H1 (cell line): ENCODE measurements at regions not wholly inside any gene's neighbourhood (a gene's known extent, or its start where the extent isn't known, plus 50 kb on each side); places are given as distances from the start of the nearest gene placed in this dataset.

Source experiments
- CTCF ChIA-PET: fragments of 300-600 bp; sonication (Branson Sonifier 250); formaldehyde crosslinking; loops from one replicate; lab custom pipeline; 2021; ENCODE audit not compliant: partially characterized antibody; lab: Charles Lee
- POLR2A ChIA-PET: fragments of 300-600 bp; sonication (Branson Sonifier 250); formaldehyde crosslinking; loops from one replicate; lab custom pipeline; 2021; ENCODE audit warnings: inconsistent platforms; ENCODE audit not compliant: partially characterized antibody; lab: Charles Lee
- DNase-seq, 2 experiments: peaks; one replicate each; pipeline versions ENCODE4 v3.0.0 to v3.0.0-alpha.2; 2010 to 2022; ENCODE audit warnings: low spot score in 2 of 2, low read depth in 1 of 2, mixed read lengths in 1 of 2
- FAIRE-seq: peaks from 2 replicates; lab custom pipeline; 2011; peaks lifted over from hg19 to GRCh38; lab: Jason Lieb, UNC
- H2AFZ ChIP-seq: 2 replicates; pipeline ENCODE4 v1.8.1; 2012; ENCODE audit warnings: low read length, inconsistent platforms
- H2AK5ac ChIP-seq: 2 replicates; pipeline ENCODE4 v1.6.1; 2013; ENCODE audit warnings: low read depth, low read length
- H2BK120ac ChIP-seq: replicated peaks from 2 replicates; pipeline ENCODE3; 2013; ENCODE audit warnings: low read depth, low read length, inconsistent platforms
- H2BK12ac ChIP-seq: 2 replicates; pipeline ENCODE4 v1.6.1; 2013; ENCODE audit warnings: low read depth, low read length
- H2BK15ac ChIP-seq: 2 replicates; pipeline ENCODE4 v1.6.1; 2013; ENCODE audit warnings: low read length
- H2BK20ac ChIP-seq: 2 replicates; pipeline ENCODE4 v1.6.1; 2013; ENCODE audit warnings: low read length
- H2BK5ac ChIP-seq: 2 replicates; pipeline ENCODE4 v1.6.1; 2013; ENCODE audit warnings: low read depth, low read length
- H3K14ac ChIP-seq: 2 replicates; pipeline ENCODE4 v1.6.1; 2013; ENCODE audit warnings: inconsistent platforms; ENCODE audit not compliant: insufficient read length
- H3K18ac ChIP-seq: 2 replicates; pipeline ENCODE4 v1.6.1; 2013; ENCODE audit warnings: low read length; ENCODE audit errors: extremely low read depth
- H3K23ac ChIP-seq: 2 replicates; pipeline ENCODE4 v1.6.1; 2013; ENCODE audit warnings: inconsistent platforms; ENCODE audit not compliant: insufficient read length
- H3K23me2 ChIP-seq: 2 replicates; pipeline ENCODE4 v1.6.1; 2013; ENCODE audit warnings: low read depth, low read length
- H3K27ac ChIP-seq: 2 replicates; pipeline ENCODE4 v1.6.1; 2011; ENCODE audit warnings: low read depth, low read length, inconsistent platforms
- H3K27me3 ChIP-seq, 4 experiments: replicated peaks in 1 of 4; 1 replicate in 1 of 4; 2 replicates in 3 of 4; pipeline versions ENCODE4 v1.6.1 to v1.8.1; 2011 to 2013; ENCODE audit warnings: low read length in 3 of 4, mild to moderate bottlenecking in 3 of 4, inconsistent platforms in 2 of 4, mixed read lengths in 2 of 4, moderate library complexity in 1 of 4; ENCODE audit not compliant: control insufficient read depth in 3 of 4, insufficient read depth in 3 of 4; ENCODE audit errors: extremely low read depth in 1 of 4
- H3K36me3 ChIP-seq, 4 experiments: 2 replicates each; pipeline versions ENCODE4 v1.6.1 to v1.8.1; 2011 to 2013; ENCODE audit warnings: mild to moderate bottlenecking in 4 of 4, low read length in 3 of 4, moderate library complexity in 2 of 4, control low read depth in 1 of 4, inconsistent platforms in 1 of 4; ENCODE audit not compliant: insufficient read depth in 4 of 4, control insufficient read depth in 2 of 4
- H3K4ac ChIP-seq: replicated peaks from 2 replicates; pipeline ENCODE3; 2013; ENCODE audit warnings: low read length, low read depth, mixed read lengths, inconsistent platforms; ENCODE audit not compliant: insufficient read length
- H3K4me1 ChIP-seq, 4 experiments: replicated peaks in 1 of 4; 1 replicate in 1 of 4; 2 replicates in 3 of 4; pipeline versions ENCODE4 v1.6.1 to v1.8.1; 2011 to 2013; ENCODE audit warnings: low read length in 3 of 4, inconsistent platforms in 2 of 4, mixed read lengths in 1 of 4; ENCODE audit not compliant: insufficient read depth in 4 of 4, control insufficient read depth in 3 of 4
- H3K4me2 ChIP-seq, 2 experiments: 2 replicates each; pipeline versions ENCODE4 v1.6.1 to v1.8.1; 2011 to 2013; ENCODE audit warnings: low read depth in 2 of 2, low read length in 2 of 2, control low read depth in 1 of 2, inconsistent platforms in 1 of 2, mild to moderate bottlenecking in 1 of 2; ENCODE audit not compliant: insufficient read depth in 1 of 2
- H3K4me3 ChIP-seq, 4 experiments: fragments of 200-600, 300-600 bp in 1 of 4; sonication (generic), shearing (Covaris generic), sonication (Bioruptor Twin) in 1 of 4; 2 replicates each; pipeline versions ENCODE4 v1.5.1 to v1.8.1; 2011 to 2016; ENCODE audit warnings: low read length in 4 of 4, low read depth in 3 of 4, control low read depth in 2 of 4, inconsistent platforms in 2 of 4, mild to moderate bottlenecking in 2 of 4, mixed read lengths in 1 of 4, moderate library complexity in 1 of 4; ENCODE audit not compliant: insufficient read depth in 2 of 4; ENCODE audit errors: extremely low read depth in 1 of 4
- H3K56ac ChIP-seq: replicated peaks from 2 replicates; pipeline ENCODE3; 2013; ENCODE audit warnings: low read depth, mild to moderate bottlenecking, mixed read lengths, low read length, inconsistent platforms; ENCODE audit not compliant: insufficient read length
- H3K79me1 ChIP-seq: 2 replicates; pipeline ENCODE4 v1.6.1; 2013; ENCODE audit warnings: low read depth, low read length, control low read depth
- H3K79me2 ChIP-seq, 2 experiments: 2 replicates each; pipeline versions ENCODE4 v1.6.1 to v1.8.1; 2012 to 2013; ENCODE audit warnings: low read length in 2 of 2, mild to moderate bottlenecking in 2 of 2, inconsistent platforms in 1 of 2; ENCODE audit not compliant: insufficient read depth in 2 of 2, control insufficient read depth in 1 of 2
- H3K9ac ChIP-seq, 4 experiments: replicated peaks in 1 of 4; 1 replicate in 1 of 4; 2 replicates in 3 of 4; pipeline versions ENCODE4 v1.6.1 to v1.8.1; 2011 to 2013; ENCODE audit warnings: low read depth in 3 of 4, low read length in 3 of 4, control low read depth in 2 of 4, mild to moderate bottlenecking in 2 of 4, moderate library complexity in 2 of 4, inconsistent platforms in 1 of 4; ENCODE audit errors: extremely low read depth in 1 of 4
- H3K9me3 ChIP-seq, 2 experiments: 2 replicates each; pipeline versions ENCODE4 v1.6.1 to v1.8.1; 2012 to 2013; ENCODE audit warnings: mild to moderate bottlenecking in 2 of 2, moderate library complexity in 2 of 2, control low read depth in 1 of 2, inconsistent platforms in 1 of 2, low read depth in 1 of 2, low read length in 1 of 2, mixed read lengths in 1 of 2; ENCODE audit not compliant: insufficient read depth in 2 of 2
- H4K20me1 ChIP-seq, 2 experiments: replicated peaks in 1 of 2; 2 replicates each; pipeline versions ENCODE3 to v1.8.1; 2011 to 2013; ENCODE audit warnings: inconsistent platforms in 2 of 2, low read length in 2 of 2, mild to moderate bottlenecking in 1 of 2; ENCODE audit not compliant: insufficient read depth in 2 of 2, control insufficient read depth in 1 of 2
- H4K5ac ChIP-seq: 2 replicates; pipeline ENCODE4 v1.6.1; 2013; ENCODE audit warnings: low read length, low read depth, mixed read lengths, inconsistent platforms; ENCODE audit not compliant: insufficient read length
- H4K8ac ChIP-seq: 2 replicates; pipeline ENCODE4 v1.8.0; 2013; ENCODE audit warnings: mild to moderate bottlenecking, moderate library complexity, low read length, inconsistent platforms; ENCODE audit not compliant: insufficient read depth; ENCODE audit errors: extremely low read depth
- H4K91ac ChIP-seq: replicated peaks from 2 replicates; pipeline ENCODE3; 2013; ENCODE audit warnings: low read length, mixed read lengths, inconsistent platforms; ENCODE audit not compliant: insufficient read length
- CHD1 ChIP-seq: IDR thresholded peaks from 2 replicates; pipeline ENCODE4 v1.6.1; 2012; ENCODE audit warnings: low read depth, low read length, improper control_type of control experiment
- RAD21 ChIP-seq, 2 experiments: IDR thresholded peaks in 1 of 2; conservative IDR thresholded peaks in 1 of 2; 2 replicates each; pipeline ENCODE4 v1.6.1; 2011; ENCODE audit warnings: low read depth in 2 of 2, low read length in 2 of 2, improper control_type of control experiment in 1 of 2, inconsistent platforms in 1 of 2, mild to moderate bottlenecking in 1 of 2, moderate library complexity in 1 of 2
- WGBS, 2 experiments: shearing (Covaris generic) in 1 of 2; methylation state at CpG; one replicate each; pipeline versions ENCODE4 v1.1.6 to v1.1.7; 2013 to 2015; ENCODE audit warnings: low lambda C conversion rate in 2 of 2, mixed read lengths in 2 of 2, inconsistent platforms in 1 of 2, low coverage in 1 of 2, missing lambda C conversion rate in 1 of 2; ENCODE audit not compliant: insufficient replicate concordance in 2 of 2, insufficient coverage in 1 of 2, insufficient read length in 1 of 2; ENCODE audit errors: extremely low coverage in 1 of 2, missing lambda C conversion rate in 1 of 2; 5-methylcytosine and 5-hydroxymethylcytosine counted together
- TF ChIP-seq, protein P1 (sequence below), 3 experiments: IDR thresholded peaks; 1 replicate in 2 of 3; 2 replicates in 1 of 3; pipeline versions ENCODE4 v1.5.1 to v1.6.1; 2011; ENCODE audit warnings: low read length in 3 of 3, mild to moderate bottlenecking in 3 of 3, inconsistent platforms in 2 of 3, low read depth in 1 of 3, moderate library complexity in 1 of 3; ENCODE audit not compliant: insufficient read depth in 1 of 3; ENCODE audit errors: control extremely low read depth in 1 of 3

DNA sequence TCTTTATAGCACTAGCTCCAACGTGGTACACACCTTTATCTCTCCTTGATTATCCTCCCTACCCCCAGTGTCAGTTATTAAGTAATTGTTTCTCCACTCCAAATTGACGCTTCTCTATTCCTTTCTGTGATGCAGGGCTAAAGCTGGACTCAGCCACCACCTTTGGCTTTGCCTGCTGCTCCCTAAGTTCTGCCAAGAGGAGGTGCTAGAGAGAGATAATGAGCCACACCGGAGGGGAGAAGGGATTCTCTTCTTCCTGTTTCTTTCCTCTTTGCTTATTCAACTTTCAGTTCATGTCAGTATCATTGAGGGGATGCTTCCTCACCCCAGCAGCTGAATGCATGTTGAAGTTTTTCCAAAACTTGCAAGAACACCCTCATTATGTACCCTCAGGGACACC is 176.5 kb downstream of the GBA3 start:
- Histone ChIP-seq H3K36me3 (no peaks in the 10 kb centered on the region; a peak in 1 of 8 replicates), H4K20me1 (no peaks in the 10 kb centered on the region), H3K27ac (no peak overlapping the region), H3K23ac (no peak overlapping the region), H3K4ac (no peak overlapping the region), H3K79me2 (no peaks in the 10 kb centered on the region), H3K4me3 (no peak overlapping the region), H3K79me1 (no peaks in the 10 kb centered on the region), H3K14ac (no peak overlapping the region), H2BK20ac (no peak overlapping the region), H3K27me3 (no peaks in the 10 kb centered on the region), H3K23me2 (no peaks in the 10 kb centered on the region), H2AK5ac (no peak overlapping the region), H4K5ac (no peak overlapping the region), H3K18ac (no peak overlapping the region), H2BK12ac (no peak overlapping the region), H3K4me1 (no peaks in the 10 kb centered on the region), H4K8ac (no peak overlapping the region), H3K4me2 (no peak overlapping the region), H2BK120ac (no peak overlapping the region), H2BK15ac (no peak overlapping the region), H3K9me3 (no peaks in the 10 kb centered on the region), H3K9ac (no peak overlapping the region), H2AFZ (peak overlapping the region; percentile 28; the same call in 1 of the 2 replicates), H4K91ac (no peak overlapping the region), H2BK5ac (no peak overlapping the region), H3K56ac (no peak overlapping the region)
- ChIA-PET POLR2A (no interaction called here), CTCF (interaction anchor here (0.6 to 3.2 kb wide), 16 partner anchors 8 to 387 kb away, joined by 3 to 10 read pairs (median 4); no protein-coding TSS in a partner anchor)
- FAIRE-seq (peak; percentile 75), DNase-seq (no peak)
- TF ChIP-seq RAD21 (IDR thresholded peaks at IDR 0.05 in 1 of 2, conservative IDR thresholded peaks at IDR 0.05 in 1 of 2; ENCODE audit: low read depth in 2 of 2, low read length in 2 of 2) (peak; percentile 40 to 51; a peak in 3 of 4 replicates), CHD1 (no peak)
- TF ChIP-seq, protein P1, sequence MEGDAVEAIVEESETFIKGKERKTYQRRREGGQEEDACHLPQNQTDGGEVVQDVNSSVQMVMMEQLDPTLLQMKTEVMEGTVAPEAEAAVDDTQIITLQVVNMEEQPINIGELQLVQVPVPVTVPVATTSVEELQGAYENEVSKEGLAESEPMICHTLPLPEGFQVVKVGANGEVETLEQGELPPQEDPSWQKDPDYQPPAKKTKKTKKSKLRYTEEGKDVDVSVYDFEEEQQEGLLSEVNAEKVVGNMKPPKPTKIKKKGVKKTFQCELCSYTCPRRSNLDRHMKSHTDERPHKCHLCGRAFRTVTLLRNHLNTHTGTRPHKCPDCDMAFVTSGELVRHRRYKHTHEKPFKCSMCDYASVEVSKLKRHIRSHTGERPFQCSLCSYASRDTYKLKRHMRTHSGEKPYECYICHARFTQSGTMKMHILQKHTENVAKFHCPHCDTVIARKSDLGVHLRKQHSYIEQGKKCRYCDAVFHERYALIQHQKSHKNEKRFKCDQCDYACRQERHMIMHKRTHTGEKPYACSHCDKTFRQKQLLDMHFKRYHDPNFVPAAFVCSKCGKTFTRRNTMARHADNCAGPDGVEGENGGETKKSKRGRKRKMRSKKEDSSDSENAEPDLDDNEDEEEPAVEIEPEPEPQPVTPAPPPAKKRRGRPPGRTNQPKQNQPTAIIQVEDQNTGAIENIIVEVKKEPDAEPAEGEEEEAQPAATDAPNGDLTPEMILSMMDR (IDR thresholded peaks at IDR 0.05; ENCODE audit: control extremely low read depth in 1 of 3, insufficient read depth in 1 of 3, low read depth in 1 of 3, low read length in 3 of 3) = peak; percentile 46 to 72 (median 49)
- WGBS, 2 experiments = 83% methylated on average over 3 of the region's 3 CpGs; no CpG with 5 or more reads in 1 of the 2 experiments
